ENCODE measurements at regions not wholly inside any gene's neighbourhood (a gene's known extent, or its start where the extent isn't known, plus 50 kb on each side); places are given as distances from the start of the nearest gene placed in this dataset.

DNA sequence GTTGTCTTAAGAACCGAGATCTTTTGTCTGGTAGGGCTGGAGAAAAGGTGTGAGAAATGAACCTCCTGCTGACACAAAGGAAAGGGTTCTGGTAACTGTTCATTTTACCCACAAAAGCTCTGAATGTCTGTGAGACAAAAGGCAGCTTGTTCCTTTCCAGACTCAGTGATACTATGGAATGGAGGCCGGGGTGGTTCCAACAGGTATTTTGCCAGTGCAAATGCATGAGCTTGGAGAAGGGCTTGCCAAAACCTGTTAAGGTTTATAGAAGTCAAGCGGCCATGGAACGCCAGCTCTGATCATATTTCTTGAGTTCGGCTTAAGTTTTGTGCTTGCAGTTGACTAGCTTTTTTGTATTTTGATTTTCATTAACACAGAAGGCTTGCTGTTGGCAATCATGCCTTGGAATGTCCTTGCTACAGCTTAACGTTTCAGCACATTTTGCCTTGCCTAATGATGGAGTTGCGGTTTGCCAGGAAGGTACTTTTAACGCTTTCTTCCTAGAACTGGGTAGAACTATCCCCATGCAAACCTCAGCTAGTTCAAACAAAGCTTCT lies 328.6 kb downstream of the PIK3R1 start:
- Histone ChIP-seq H3K36me3 (no peaks in the 10 kb centered on the region), H3K27me3 (ENCODE audit: low read depth) (no peaks in the 10 kb centered on the region), H3K27ac (no peak overlapping the region), H3K4me1 (no peaks in the 10 kb centered on the region), H3K4me3 (no peak overlapping the region), H3K9me3 (no peaks in the 10 kb centered on the region)
- intact Hi-C loops (cut with DNase I): no loop called here
- ATAC-seq (no peak), DNase-seq (no peak)
- TF ChIP-seq, protein P1, sequence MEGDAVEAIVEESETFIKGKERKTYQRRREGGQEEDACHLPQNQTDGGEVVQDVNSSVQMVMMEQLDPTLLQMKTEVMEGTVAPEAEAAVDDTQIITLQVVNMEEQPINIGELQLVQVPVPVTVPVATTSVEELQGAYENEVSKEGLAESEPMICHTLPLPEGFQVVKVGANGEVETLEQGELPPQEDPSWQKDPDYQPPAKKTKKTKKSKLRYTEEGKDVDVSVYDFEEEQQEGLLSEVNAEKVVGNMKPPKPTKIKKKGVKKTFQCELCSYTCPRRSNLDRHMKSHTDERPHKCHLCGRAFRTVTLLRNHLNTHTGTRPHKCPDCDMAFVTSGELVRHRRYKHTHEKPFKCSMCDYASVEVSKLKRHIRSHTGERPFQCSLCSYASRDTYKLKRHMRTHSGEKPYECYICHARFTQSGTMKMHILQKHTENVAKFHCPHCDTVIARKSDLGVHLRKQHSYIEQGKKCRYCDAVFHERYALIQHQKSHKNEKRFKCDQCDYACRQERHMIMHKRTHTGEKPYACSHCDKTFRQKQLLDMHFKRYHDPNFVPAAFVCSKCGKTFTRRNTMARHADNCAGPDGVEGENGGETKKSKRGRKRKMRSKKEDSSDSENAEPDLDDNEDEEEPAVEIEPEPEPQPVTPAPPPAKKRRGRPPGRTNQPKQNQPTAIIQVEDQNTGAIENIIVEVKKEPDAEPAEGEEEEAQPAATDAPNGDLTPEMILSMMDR (IDR thresholded peaks at IDR 0.05): no peak

GRCh38 chr5:68544648-68545552 lies 329.3 kb downstream of the PIK3R1 start:
- Histone ChIP-seq H3K27me3 (ENCODE audit: low read depth) (no peaks in the 10 kb centered on the region), H3K36me3 (no peaks in the 10 kb centered on the region), H3K4me3 (no peak overlapping the region), H3K4me1 (no peaks in the 10 kb centered on the region), H3K27ac (no peak overlapping the region), H3K9me3 (no peaks in the 10 kb centered on the region)
- no peak for DNase-seq
- TF ChIP-seq, protein P1 (IDR thresholded peaks at IDR 0.05): no peak
- intact Hi-C loops (cut with DNase I): no loop called here
- ATAC-seq: no peak

DNA sequence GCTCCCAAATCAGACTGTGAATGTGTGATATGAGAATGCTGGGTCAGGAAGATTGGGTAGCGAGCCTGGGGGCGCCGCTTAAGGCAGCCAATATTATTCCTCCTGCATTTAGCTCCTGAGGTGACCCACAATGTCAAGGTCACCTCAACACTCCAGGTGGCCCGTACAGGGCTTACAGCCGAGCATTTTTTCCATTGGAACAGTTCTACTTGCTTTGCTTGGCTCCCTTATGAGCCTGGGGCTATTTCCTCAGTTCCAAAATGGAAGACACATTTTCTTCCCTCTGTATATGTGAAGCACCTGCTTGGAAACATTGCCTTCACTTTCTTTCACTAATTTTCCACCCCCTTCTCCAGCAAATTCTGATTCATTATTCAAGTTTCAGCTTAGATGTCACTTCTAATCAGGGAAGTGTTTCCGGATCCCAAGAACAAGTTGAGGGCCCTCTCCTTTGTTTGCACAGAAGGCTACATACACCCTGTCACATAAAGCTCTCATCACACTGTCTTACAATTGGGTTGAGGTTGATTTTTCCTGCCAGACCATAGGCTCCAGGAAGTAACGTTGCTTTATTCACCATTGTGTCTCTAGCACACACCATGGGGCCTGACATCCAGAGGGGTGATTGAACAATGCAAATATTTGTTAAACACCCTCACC lies 330.2 kb downstream of the PIK3R1 start:
- Histone ChIP-seq H3K27me3 (ENCODE audit: low read depth) (no peaks in the 10 kb centered on the region), H3K4me1 (no peaks in the 10 kb centered on the region), H3K27ac (no peak overlapping the region), H3K4me3 (no peak overlapping the region), H3K9me3 (no peaks in the 10 kb centered on the region), H3K36me3 (no peaks in the 10 kb centered on the region)
- DNase-seq: no peak
- no peak for ATAC-seq
- TF ChIP-seq, protein P1 (IDR thresholded peaks at IDR 0.05): no peak
- intact Hi-C loops (cut with DNase I): no loop called here

- Histone ChIP-seq H3K4me1 (no peaks in the 10 kb centered on the region), H3K27me3 (ENCODE audit: low read depth) (no peaks in the 10 kb centered on the region), H3K36me3 (no peaks in the 10 kb centered on the region), H3K9me3 (no peaks in the 10 kb centered on the region), H3K27ac (no peak overlapping the region), H3K4me3 (no peak overlapping the region)
- TF ChIP-seq, protein P1 (IDR thresholded peaks at IDR 0.05): no peak
- DNase-seq (no peak), ATAC-seq (no peak)
- intact Hi-C loops (cut with DNase I): no loop called here
Observed at GRCh38 chr5:68547056-68547455, 331.5 kb downstream of the PIK3R1 start.

DNA sequence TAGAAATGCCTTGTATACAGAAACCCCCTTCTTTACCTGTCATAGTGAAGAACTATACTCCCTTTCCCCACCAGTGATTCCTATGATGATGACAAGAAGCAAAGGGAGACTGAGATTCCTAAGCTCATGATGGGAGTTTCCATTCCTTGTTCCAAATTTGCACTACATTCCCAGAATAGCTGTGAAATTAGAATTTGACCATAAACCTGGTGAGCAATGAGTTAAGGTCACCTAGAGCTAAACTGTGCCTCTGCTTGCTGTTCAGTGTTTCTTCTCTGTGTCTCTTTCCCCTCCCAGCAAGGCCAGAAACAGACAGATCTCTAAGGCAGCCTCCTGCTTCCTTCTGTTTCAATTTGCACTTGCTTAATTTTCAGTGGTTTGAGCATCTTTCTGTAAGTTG lies 332.1 kb downstream of the PIK3R1 start:
- Histone ChIP-seq H3K36me3 (no peaks in the 10 kb centered on the region), H3K4me3 (no peak overlapping the region), H3K4me1 (no peaks in the 10 kb centered on the region), H3K27ac (no peak overlapping the region), H3K9me3 (no peaks in the 10 kb centered on the region), H3K27me3 (ENCODE audit: low read depth) (no peaks in the 10 kb centered on the region)
- DNase-seq: no peak
- no peak for ATAC-seq
- intact Hi-C loops (cut with DNase I): no loop called here
- TF ChIP-seq, protein P1 (IDR thresholded peaks at IDR 0.05): no peak

Data from lower lobe of right lung (tissue), 2 donors.